ENCODE measurements at regions not wholly inside any gene's neighbourhood (a gene's known extent, or its start where the extent isn't known, plus 50 kb on each side); places are given as distances from the start of the nearest gene placed in this dataset.
"Not testable (repeated sequence)": the region's sequence is repeated elsewhere in the genome, so short reads cannot be mapped to it uniquely, and the experiment has no call there.

DNA sequence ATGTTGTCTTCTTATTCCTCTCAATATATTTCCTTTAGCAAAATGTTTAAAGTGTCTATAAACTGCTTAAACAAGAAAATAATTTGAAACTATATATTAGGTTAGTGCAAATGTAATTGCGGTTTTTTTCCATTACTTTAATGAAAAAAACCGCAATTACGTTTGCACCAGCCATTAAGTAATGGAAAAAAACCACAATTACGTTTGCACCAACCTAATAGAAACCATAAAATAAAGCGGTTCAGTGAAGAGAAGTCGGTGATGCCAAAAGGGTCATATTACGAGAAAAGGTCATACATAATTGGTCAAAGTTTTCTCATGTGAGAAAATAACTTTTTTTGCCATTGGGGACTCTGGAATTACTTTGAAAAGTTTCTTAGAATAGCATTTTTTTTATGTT is 385.6 kb upstream of the ST8SIA4 start:
- H3K27ac Mint-ChIP-seq (ENCODE audit: unreplicated experiment) = no peak overlapping the region
- no peaks in the 10 kb centered on the region for H3K4me1 Mint-ChIP-seq (ENCODE audit: low read depth, unreplicated experiment)
- Histone ChIP-seq H3K4me1 (no peaks in the 10 kb centered on the region), H3K27me3 (replicated peaks; ENCODE audit: control insufficient read depth, insufficient read depth, low read length) (no peaks in the 10 kb centered on the region), H3K36me3 (ENCODE audit: control insufficient read depth, insufficient read depth, low read length) (no peaks in the 10 kb centered on the region), H3K4me3 (ENCODE audit: low read depth, low read length) (no peak overlapping the region), H3K9me3 (no peaks in the 10 kb centered on the region)
- TF ChIP-seq CTCF (IDR thresholded peaks at IDR 0.05; ENCODE audit: insufficient read depth in 1 of 2, low read depth in 1 of 2, low read length in 1 of 2, severe bottlenecking in 1 of 2, unreplicated experiment in 1 of 2) = no peak
- intact Hi-C loops (cut with micrococcal nuclease; ENCODE audit: unreplicated experiment) = no loop called here
- no peaks in the 10 kb centered on the region for H3K27me3 Mint-ChIP-seq (ENCODE audit: insufficient read depth, unreplicated experiment)
- no peaks in the 10 kb centered on the region for H3K36me3 Mint-ChIP-seq (ENCODE audit: insufficient read depth, unreplicated experiment)
- no peak for DNase-seq
- CTCF ChIA-PET = no interaction called here
- BruUV-seq (replicated peaks) = no TSS peak
- H3K4me3 Mint-ChIP-seq (ENCODE audit: unreplicated experiment) = no peak overlapping the region
- H3K9me3 Mint-ChIP-seq (ENCODE audit: unreplicated experiment) = no peaks in the 10 kb centered on the region
- POLR2A ChIA-PET = no interaction called here

DNA sequence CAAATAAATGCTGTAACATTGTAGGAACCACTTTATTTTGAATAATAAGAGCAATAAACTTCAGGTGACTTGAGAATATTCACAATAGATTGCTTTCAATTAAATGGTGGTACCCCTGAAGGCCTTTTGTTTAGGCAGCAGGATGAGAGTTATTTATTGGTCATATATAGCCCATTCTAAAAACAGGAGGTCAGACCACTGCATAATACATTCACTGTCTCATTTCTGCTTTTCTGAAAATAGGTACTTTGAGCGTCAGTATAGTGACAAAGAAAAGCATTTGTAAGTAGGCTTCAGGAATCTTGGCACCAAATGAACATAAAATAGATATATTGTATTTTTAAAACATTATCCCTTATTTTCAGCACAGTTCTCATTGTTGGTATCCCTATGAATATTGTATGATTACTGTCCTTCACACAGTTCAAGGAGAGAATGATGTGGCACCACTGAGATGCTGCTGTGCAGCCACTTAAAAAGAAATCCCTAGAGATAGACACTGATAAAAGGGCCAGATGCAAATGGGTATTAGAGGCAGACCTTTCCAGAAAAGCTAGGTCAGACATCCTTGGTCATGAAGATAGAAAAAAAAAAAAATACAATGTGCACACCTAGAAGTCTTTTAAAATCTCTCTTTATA is 381.8 kb upstream of the ST8SIA4 start:
- Histone ChIP-seq H3K9me3 (no peaks in the 10 kb centered on the region), H3K4me3 (ENCODE audit: low read depth, low read length) (no peak overlapping the region), H3K36me3 (ENCODE audit: control insufficient read depth, insufficient read depth, low read length) (no peaks in the 10 kb centered on the region), H3K4me1 (no peaks in the 10 kb centered on the region), H3K27me3 (replicated peaks; ENCODE audit: control insufficient read depth, insufficient read depth, low read length) (no peaks in the 10 kb centered on the region)
- H3K27me3 Mint-ChIP-seq (ENCODE audit: insufficient read depth, unreplicated experiment) = no peaks in the 10 kb centered on the region
- no peaks in the 10 kb centered on the region for H3K36me3 Mint-ChIP-seq (ENCODE audit: insufficient read depth, unreplicated experiment)
- no peaks in the 10 kb centered on the region for H3K9me3 Mint-ChIP-seq (ENCODE audit: unreplicated experiment)
- TF ChIP-seq CTCF (IDR thresholded peaks at IDR 0.05; ENCODE audit: insufficient read depth in 1 of 2, low read depth in 1 of 2, low read length in 1 of 2, severe bottlenecking in 1 of 2, unreplicated experiment in 1 of 2) = no peak
- H3K27ac Mint-ChIP-seq (ENCODE audit: unreplicated experiment) = no peak overlapping the region
- ChIA-PET POLR2A (no interaction called here), CTCF (no interaction called here)
- BruUV-seq (replicated peaks) = no TSS peak
- H3K4me3 Mint-ChIP-seq (ENCODE audit: unreplicated experiment) = no peak overlapping the region
- no peak for DNase-seq
- no peaks in the 10 kb centered on the region for H3K4me1 Mint-ChIP-seq (ENCODE audit: low read depth, unreplicated experiment)
- intact Hi-C loops (cut with micrococcal nuclease; ENCODE audit: unreplicated experiment) = no loop called here

- H3K9me3 ChIP-seq; CTCF ChIA-PET; DNase-seq; H3K36me3 Mint-ChIP-seq (ENCODE audit: insufficient read depth, unreplicated experiment); intact Hi-C loops (cut with micrococcal nuclease; ENCODE audit: unreplicated experiment); H3K27ac Mint-ChIP-seq (ENCODE audit: unreplicated experiment); H3K4me3 Mint-ChIP-seq (ENCODE audit: unreplicated experiment); H3K9me3 Mint-ChIP-seq (ENCODE audit: unreplicated experiment); H3K4me3 ChIP-seq (ENCODE audit: low read depth, low read length); POLR2A ChIA-PET; BruUV-seq (replicated peaks); H3K4me1 ChIP-seq; H3K36me3 ChIP-seq (ENCODE audit: control insufficient read depth, insufficient read depth, low read length); H3K27me3 Mint-ChIP-seq (ENCODE audit: insufficient read depth, unreplicated experiment); H3K27me3 ChIP-seq (replicated peaks; ENCODE audit: control insufficient read depth, insufficient read depth, low read length); H3K4me1 Mint-ChIP-seq (ENCODE audit: low read depth, unreplicated experiment): not testable (repeated sequence)
Observed at GRCh38 chr5:101283938-101284337, 380.9 kb upstream of the ST8SIA4 start.

- H3K4me1 Mint-ChIP-seq (ENCODE audit: low read depth, unreplicated experiment) = no peaks in the 10 kb centered on the region
- no peaks in the 10 kb centered on the region for H3K9me3 ChIP-seq
- BruUV-seq (replicated peaks) = no TSS peak
- POLR2A ChIA-PET = no interaction called here
- H3K4me3 Mint-ChIP-seq (ENCODE audit: unreplicated experiment) = no peak overlapping the region
- no peak overlapping the region for H3K4me3 ChIP-seq (ENCODE audit: low read depth, low read length)
- no peaks in the 10 kb centered on the region for H3K27me3 ChIP-seq (replicated peaks; ENCODE audit: control insufficient read depth, insufficient read depth, low read length)
- CTCF ChIA-PET = no interaction called here
- no peaks in the 10 kb centered on the region for H3K36me3 ChIP-seq (ENCODE audit: control insufficient read depth, insufficient read depth, low read length)
- H3K27ac Mint-ChIP-seq (ENCODE audit: unreplicated experiment) = no peak overlapping the region
- TF ChIP-seq CTCF (IDR thresholded peaks at IDR 0.05; ENCODE audit: insufficient read depth in 1 of 2, low read depth in 1 of 2, low read length in 1 of 2, severe bottlenecking in 1 of 2, unreplicated experiment in 1 of 2) = no peak
- H3K27me3 Mint-ChIP-seq (ENCODE audit: insufficient read depth, unreplicated experiment) = no peaks in the 10 kb centered on the region
- no peaks in the 10 kb centered on the region for H3K4me1 ChIP-seq
- intact Hi-C loops (cut with micrococcal nuclease; ENCODE audit: unreplicated experiment) = no loop called here
- no peaks in the 10 kb centered on the region for H3K36me3 Mint-ChIP-seq (ENCODE audit: insufficient read depth, unreplicated experiment)
- no peak for DNase-seq
- H3K9me3 Mint-ChIP-seq (ENCODE audit: unreplicated experiment) = no peaks in the 10 kb centered on the region
Observed at GRCh38 chr5:101278917-101279316, 375.8 kb upstream of the ST8SIA4 start.
